ENCODE measurements at regions not wholly inside any gene's neighbourhood (a gene's known extent, or its start where the extent isn't known, plus 50 kb on each side); places are given as distances from the start of the nearest gene placed in this dataset.
A peak's percentile ranks its signal among the peaks of the same experiment; 100 is the strongest.

DNA sequence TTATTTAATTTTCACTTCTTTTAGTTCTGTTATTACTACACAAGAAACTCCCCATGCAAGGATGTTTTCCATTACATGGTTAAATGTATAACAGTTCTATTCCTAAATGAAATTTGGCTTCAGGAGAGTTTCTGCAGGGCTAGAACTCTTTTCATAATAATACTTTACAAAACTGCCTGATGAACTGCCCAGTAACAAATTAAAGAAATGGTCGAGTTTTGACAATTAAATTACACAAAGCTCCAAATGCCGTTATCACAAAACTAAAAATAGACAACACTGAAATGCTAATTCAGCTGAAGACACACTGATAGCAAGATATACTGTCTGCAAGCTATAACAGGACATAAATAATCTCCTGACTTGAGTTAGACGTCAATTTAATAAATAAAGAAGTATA lies 435.2 kb upstream of the CCDC54 start:
- H3K4me1 ChIP-seq: no peaks in the 10 kb centered on the region
- H3K4me3 ChIP-seq: no peak overlapping the region
- intact Hi-C loops (cut with micrococcal nuclease): no loop called here
- H3K27me3 ChIP-seq (ENCODE audit: low read depth): no peaks in the 10 kb centered on the region
- no peaks in the 10 kb centered on the region for H3K36me3 ChIP-seq
- DNase-seq: no peak
- TF ChIP-seq, protein P1, sequence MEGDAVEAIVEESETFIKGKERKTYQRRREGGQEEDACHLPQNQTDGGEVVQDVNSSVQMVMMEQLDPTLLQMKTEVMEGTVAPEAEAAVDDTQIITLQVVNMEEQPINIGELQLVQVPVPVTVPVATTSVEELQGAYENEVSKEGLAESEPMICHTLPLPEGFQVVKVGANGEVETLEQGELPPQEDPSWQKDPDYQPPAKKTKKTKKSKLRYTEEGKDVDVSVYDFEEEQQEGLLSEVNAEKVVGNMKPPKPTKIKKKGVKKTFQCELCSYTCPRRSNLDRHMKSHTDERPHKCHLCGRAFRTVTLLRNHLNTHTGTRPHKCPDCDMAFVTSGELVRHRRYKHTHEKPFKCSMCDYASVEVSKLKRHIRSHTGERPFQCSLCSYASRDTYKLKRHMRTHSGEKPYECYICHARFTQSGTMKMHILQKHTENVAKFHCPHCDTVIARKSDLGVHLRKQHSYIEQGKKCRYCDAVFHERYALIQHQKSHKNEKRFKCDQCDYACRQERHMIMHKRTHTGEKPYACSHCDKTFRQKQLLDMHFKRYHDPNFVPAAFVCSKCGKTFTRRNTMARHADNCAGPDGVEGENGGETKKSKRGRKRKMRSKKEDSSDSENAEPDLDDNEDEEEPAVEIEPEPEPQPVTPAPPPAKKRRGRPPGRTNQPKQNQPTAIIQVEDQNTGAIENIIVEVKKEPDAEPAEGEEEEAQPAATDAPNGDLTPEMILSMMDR (IDR thresholded peaks at IDR 0.05; ENCODE audit: borderline replicate concordance): no peak
- H3K27ac ChIP-seq (replicated peaks): no peak overlapping the region
- peaks cover 5% of the 10 kb centered on the region for H3K9me3 ChIP-seq (replicated peaks)

DNA sequence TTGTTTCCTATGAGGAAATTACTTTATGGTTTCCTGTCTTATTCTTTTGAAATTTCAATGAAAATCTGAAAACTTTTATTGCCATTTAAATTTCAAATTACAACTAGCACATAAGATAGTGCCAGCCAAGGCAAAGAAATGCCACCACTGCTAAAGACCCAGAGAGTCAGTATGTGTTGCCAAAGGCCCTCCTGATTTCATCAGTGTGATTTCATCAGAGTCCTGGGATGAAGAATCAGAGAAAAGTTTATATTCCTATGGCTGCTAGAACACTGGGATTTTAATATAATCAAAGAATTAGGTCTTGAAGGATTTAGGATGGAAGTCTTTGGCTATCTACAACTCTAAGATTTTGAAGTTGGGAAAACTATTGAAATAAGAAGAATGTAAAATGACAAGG lies 434.2 kb upstream of the CCDC54 start:
- H3K36me3 ChIP-seq: no peaks in the 10 kb centered on the region
- H3K27me3 ChIP-seq (ENCODE audit: low read depth): no peaks in the 10 kb centered on the region
- H3K4me1 ChIP-seq: no peaks in the 10 kb centered on the region
- TF ChIP-seq, protein P1 (IDR thresholded peaks at IDR 0.05; ENCODE audit: borderline replicate concordance): no peak
- intact Hi-C loops (cut with micrococcal nuclease): no loop called here
- no peak for DNase-seq
- H3K4me3 ChIP-seq: no peak overlapping the region
- peaks cover 5% of the 10 kb centered on the region for H3K9me3 ChIP-seq (replicated peaks)
- H3K27ac ChIP-seq (replicated peaks): no peak overlapping the region

DNA sequence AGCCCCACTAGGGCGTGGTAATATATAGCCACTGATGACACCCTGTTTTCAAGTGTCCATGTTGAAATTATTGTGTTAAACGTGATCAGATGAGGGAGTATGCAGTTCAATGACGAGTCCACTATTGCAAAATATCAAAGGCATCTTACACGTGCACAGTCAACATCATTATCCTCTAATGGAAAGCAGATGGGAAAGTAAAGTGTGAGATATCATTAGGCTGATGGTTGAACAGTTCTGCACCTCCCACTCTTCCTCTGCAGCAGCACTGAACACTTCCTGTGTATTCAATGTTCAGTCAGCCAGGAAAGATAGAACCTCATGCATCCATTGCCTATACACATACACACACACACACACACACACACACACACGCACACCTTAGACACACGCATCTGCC lies 431.8 kb upstream of the CCDC54 start:
- DNase-seq: no peak
- Histone ChIP-seq H3K4me3 (no peak overlapping the region), H3K4me1 (no peaks in the 10 kb centered on the region), H3K27me3 (ENCODE audit: low read depth) (no peaks in the 10 kb centered on the region), H3K9me3 (replicated peaks) (no peaks in the 10 kb centered on the region), H3K27ac (replicated peaks) (no peak overlapping the region), H3K36me3 (no peaks in the 10 kb centered on the region)
- intact Hi-C loops (cut with micrococcal nuclease): no loop called here
- TF ChIP-seq, protein P1 (IDR thresholded peaks at IDR 0.05; ENCODE audit: borderline replicate concordance): no peak

DNA sequence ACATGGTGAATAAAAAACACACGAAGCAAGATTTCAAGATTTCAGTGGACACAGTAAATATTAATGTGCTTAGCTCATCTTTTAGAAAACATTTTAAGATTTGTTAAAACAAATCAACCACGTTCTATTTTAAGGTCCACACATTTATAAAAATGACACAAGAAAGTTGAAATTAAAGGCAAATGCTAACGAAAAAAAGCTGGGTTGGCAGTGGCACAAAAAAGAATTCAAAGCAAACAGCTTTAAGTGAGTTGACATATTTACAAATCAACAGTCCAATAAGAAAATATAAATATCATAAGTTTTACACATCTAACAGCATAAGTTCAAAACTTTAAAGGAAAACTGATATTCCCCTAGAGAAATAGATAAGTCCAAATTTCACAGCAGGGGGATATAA lies 430.4 kb upstream of the CCDC54 start:
- no peaks in the 10 kb centered on the region for H3K4me1 ChIP-seq
- TF ChIP-seq, protein P1 (IDR thresholded peaks at IDR 0.05; ENCODE audit: borderline replicate concordance): no peak
- H3K36me3 ChIP-seq: no peaks in the 10 kb centered on the region
- no peak for DNase-seq
- no peaks in the 10 kb centered on the region for H3K27me3 ChIP-seq (ENCODE audit: low read depth)
- H3K9me3 ChIP-seq (replicated peaks): no peaks in the 10 kb centered on the region
- no peak overlapping the region for H3K27ac ChIP-seq (replicated peaks)
- intact Hi-C loops (cut with micrococcal nuclease): no loop called here
- H3K4me3 ChIP-seq: no peak overlapping the region

DNA sequence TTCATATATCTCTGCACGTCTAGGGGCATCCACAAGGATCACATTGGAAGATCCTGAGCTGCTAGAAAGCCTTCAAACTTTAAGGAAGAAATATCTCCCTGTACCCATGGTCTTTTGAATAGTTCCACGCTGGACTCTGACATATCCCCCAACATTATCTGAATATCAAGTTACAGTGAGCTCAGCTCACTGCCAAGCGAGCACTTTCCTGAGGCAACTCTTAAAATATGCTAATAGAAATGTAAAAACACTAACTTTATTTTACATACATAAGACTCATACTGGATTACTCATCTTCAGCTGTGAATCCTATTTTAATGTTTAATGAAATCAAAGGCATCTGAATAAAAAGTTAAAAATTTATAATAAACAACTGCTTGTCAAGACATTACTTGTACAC lies 420.2 kb upstream of the CCDC54 start:
- Histone ChIP-seq H3K27me3 (ENCODE audit: low read depth) (no peaks in the 10 kb centered on the region), H3K36me3 (no peaks in the 10 kb centered on the region), H3K27ac (replicated peaks) (no peak overlapping the region), H3K4me1 (no peaks in the 10 kb centered on the region), H3K9me3 (replicated peaks) (peaks cover 10% of the 10 kb centered on the region), H3K4me3 (no peak overlapping the region)
- no peak for DNase-seq
- intact Hi-C loops (cut with micrococcal nuclease): no loop called here
- TF ChIP-seq, protein P1 (IDR thresholded peaks at IDR 0.05; ENCODE audit: borderline replicate concordance): no peak

DNA sequence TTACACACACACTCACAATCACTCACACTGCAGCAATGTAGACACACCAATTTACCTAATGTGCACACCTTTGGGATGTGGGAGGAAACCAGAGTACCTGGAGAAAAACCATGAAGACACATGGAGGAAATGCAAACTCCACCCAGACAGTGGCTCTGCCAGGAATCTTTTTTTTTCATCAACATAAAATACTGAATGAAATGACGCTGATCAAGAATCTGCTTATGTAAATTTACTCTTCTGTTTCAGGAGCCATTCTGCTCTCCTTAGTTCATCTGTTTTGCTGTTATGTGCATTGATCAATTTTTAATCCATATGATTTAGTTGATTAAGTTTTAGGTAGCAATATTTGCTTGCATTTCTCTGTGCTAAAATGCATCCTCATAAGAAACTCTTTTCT lies 414.2 kb upstream of the CCDC54 start:
- H3K27me3 ChIP-seq (ENCODE audit: low read depth): no peaks in the 10 kb centered on the region
- no peaks in the 10 kb centered on the region for H3K9me3 ChIP-seq (replicated peaks)
- TF ChIP-seq, protein P1 (IDR thresholded peaks at IDR 0.05; ENCODE audit: borderline replicate concordance): no peak
- H3K4me3 ChIP-seq: peak overlapping the region; percentile 29
- H3K36me3 ChIP-seq: no peaks in the 10 kb centered on the region
- no peak for DNase-seq
- H3K27ac ChIP-seq (replicated peaks): peak overlapping the region; percentile 55
- peaks cover 28% of the 10 kb centered on the region for H3K4me1 ChIP-seq
- intact Hi-C loops (cut with micrococcal nuclease): no loop called here
